Breast epithelium (tissue), 3 donors: ENCODE measurements at regions not wholly inside any gene's neighbourhood (a gene's known extent, or its start where the extent isn't known, plus 50 kb on each side); places are given as distances from the start of the nearest gene placed in this dataset.

Experiments used
- CTCF ChIP-seq, 3 donors: fragments of 450-650 bp; IDR thresholded peaks; one replicate each; pipeline ENCODE4 v1.5.1; 2016 to 2017; ENCODE audit warnings: antibody characterized with exemption in 3 of 3, mild to moderate bottlenecking in 3 of 3, moderate library complexity in 3 of 3
- POLR2A ChIP-seq: fragments of 450-650 bp; IDR thresholded peaks from one replicate; pipeline ENCODE4 v1.6.1; 2016; ENCODE audit warnings: antibody characterized with exemption, mild to moderate bottlenecking, moderate library complexity
- POLR2AphosphoS5 ChIP-seq, 3 donors: sonication (generic); formaldehyde crosslinking; IDR thresholded peaks; one replicate each; pipeline ENCODE4 v1.6.1; 2017; ENCODE audit warnings: antibody characterized with exemption in 3 of 3

- no peak for TF ChIP-seq CTCF (IDR thresholded peaks at IDR 0.05)
- TF ChIP-seq POLR2A: no peak
- no peak for TF ChIP-seq POLR2AphosphoS5 (IDR thresholded peaks at IDR 0.05)
Measured at GRCh38 chr12:92596383-92596782, 106.4 kb upstream of the PLEKHG7 start.
